Upper lobe of left lung (tissue), 4 donors: ENCODE measurements at regions not wholly inside any gene's neighbourhood (a gene's known extent, or its start where the extent isn't known, plus 50 kb on each side); places are given as distances from the start of the nearest gene placed in this dataset.

Source experiments
- CTCF ChIP-seq, 6 experiments: fragments of 450-650 bp in 4 of 6; fragments of 200-600 bp in 2 of 6; sonication (generic) in 2 of 6; IDR thresholded peaks; one replicate each; pipeline ENCODE4 v1.5.1; 2016 to 2019; ENCODE audit warnings: antibody characterized with exemption in 6 of 6
- POLR2A ChIP-seq, 4 donors: fragments of 450-650 bp; IDR thresholded peaks; one replicate each; pipeline ENCODE4 v1.5.1; 2016 to 2017; ENCODE audit warnings: antibody characterized with exemption in 4 of 4, mild to moderate bottlenecking in 2 of 4
- POLR2AphosphoS5 ChIP-seq, 2 donors: sonication (generic); formaldehyde crosslinking; IDR thresholded peaks; one replicate each; pipeline ENCODE4 v1.5.1; 2017; ENCODE audit warnings: antibody characterized with exemption in 2 of 2

DNA sequence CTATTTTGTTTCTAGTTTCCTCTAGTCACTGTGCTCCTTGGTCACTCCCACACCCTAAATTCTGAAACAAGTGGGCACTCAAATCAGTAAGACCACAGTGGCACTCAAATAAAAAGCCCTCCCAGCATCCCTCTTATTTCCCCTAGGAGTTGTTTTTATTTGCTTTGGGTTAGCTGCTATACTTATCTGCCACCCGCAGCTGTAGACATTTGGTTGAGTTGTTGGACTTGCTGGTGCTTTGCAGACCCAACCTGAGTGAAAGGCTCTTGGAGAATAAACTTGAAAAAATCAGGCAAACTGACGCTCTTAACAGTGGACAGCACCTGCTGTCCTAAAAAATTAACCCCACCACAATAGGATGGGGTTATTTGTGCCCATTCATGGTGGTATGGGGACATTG lies 203.0 kb downstream of the SPATA31A6 start:
- TF ChIP-seq CTCF (IDR thresholded peaks at IDR 0.05) (no peak), POLR2A (IDR thresholded peaks at IDR 0.05) (no peak), POLR2AphosphoS5 (IDR thresholded peaks at IDR 0.05) (no peak)
